Upper lobe of left lung (tissue), 6 donors: ENCODE measurements at regions not wholly inside any gene's neighbourhood (a gene's known extent, or its start where the extent isn't known, plus 50 kb on each side); places are given as distances from the start of the nearest gene placed in this dataset.
"Not testable (repeated sequence)": the region's sequence is repeated elsewhere in the genome, so short reads cannot be mapped to it uniquely, and the experiment has no call there.

ENCODE experiments used
- ATAC-seq, 2 donors: fragments of 200-7000 bp; cut with Tn5 transposase; one replicate each; pipeline ENCODE4 v1.9.1; 2022; ENCODE audit warnings: mild to moderate bottlenecking in 2 of 2, moderate library complexity in 2 of 2; ENCODE audit not compliant: low FRiP score in 2 of 2
- DNase-seq, 2 donors: peaks; one replicate each; pipeline ENCODE4 v3.0.0-alpha.2; 2019 to 2020
- H3K27ac ChIP-seq, 4 donors: fragments of 200-600 bp; sonication (generic); one replicate each; pipeline ENCODE4 v1.5.1; 2016 to 2019
- H3K27me3 ChIP-seq, 4 donors: fragments of 200-600 bp; sonication (generic); one replicate each; pipeline ENCODE4 v1.5.1; 2017 to 2019
- H3K36me3 ChIP-seq, 4 donors: fragments of 200-600 bp; sonication (generic); one replicate each; pipeline ENCODE4 v1.5.1; 2016 to 2019
- H3K4me1 ChIP-seq, 4 donors: fragments of 200-600 bp; sonication (generic); one replicate each; pipeline ENCODE4 v1.5.1; 2018 to 2019
- H3K4me3 ChIP-seq, 4 donors: fragments of 200-600 bp; sonication (generic); one replicate each; pipeline ENCODE4 v1.5.1; 2017 to 2019; ENCODE audit warnings: mild to moderate bottlenecking in 2 of 4, moderate library complexity in 1 of 4
- H3K9me3 ChIP-seq, 4 donors: fragments of 200-600 bp; sonication (generic); one replicate each; pipeline ENCODE4 v1.5.1; 2018 to 2019
- EP300 ChIP-seq, 4 donors: sonication (generic); formaldehyde crosslinking; IDR thresholded peaks; one replicate each; pipeline ENCODE4 v1.5.1; 2017; ENCODE audit warnings: antibody characterized with exemption in 4 of 4, control low read depth in 2 of 4
- POLR2A ChIP-seq, 4 donors: fragments of 450-650 bp; IDR thresholded peaks; one replicate each; pipeline ENCODE4 v1.5.1; 2016 to 2017; ENCODE audit warnings: antibody characterized with exemption in 4 of 4, mild to moderate bottlenecking in 2 of 4
- POLR2AphosphoS5 ChIP-seq, 2 donors: sonication (generic); formaldehyde crosslinking; IDR thresholded peaks; one replicate each; pipeline ENCODE4 v1.5.1; 2017; ENCODE audit warnings: antibody characterized with exemption in 2 of 2
- WGBS, 2 donors: methylation state at CpG; one replicate each; pipeline ENCODE4 v1.1.5; 2017 to 2018; 5-methylcytosine and 5-hydroxymethylcytosine counted together
- TF ChIP-seq, protein P1 (sequence below), 6 experiments: fragments of 450-650 bp in 4 of 6; fragments of 200-600 bp in 2 of 6; sonication (generic) in 2 of 6; IDR thresholded peaks; one replicate each; pipeline ENCODE4 v1.5.1; 2016 to 2019; ENCODE audit warnings: antibody characterized with exemption in 6 of 6
- donor health status: DM: no; HTN: no; CAD: no; lungs with moderate emphysema.
- donor health status: DM: no; HTN: yes; CAD: no; lungs with severe emphysema.

DNA sequence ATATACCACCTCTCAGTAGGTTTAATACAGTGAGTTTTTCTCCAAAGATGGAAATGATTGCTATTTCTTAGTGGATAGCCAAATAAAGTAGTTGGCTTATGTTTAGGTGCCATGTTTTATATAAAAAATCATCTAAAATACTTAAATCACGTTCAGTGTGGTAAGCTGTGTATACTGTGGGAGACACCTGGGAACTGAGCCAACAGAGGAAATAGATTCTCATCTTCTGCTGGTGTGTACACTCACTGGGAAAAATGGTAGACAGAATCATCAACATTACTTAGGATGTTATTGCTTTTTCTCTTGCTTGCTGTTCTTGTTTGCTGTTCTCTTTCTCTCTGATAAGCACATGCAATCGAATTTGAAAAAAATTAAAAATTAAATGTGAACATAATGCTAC lies 112.6 kb upstream of the MB21D2 start:
- Histone ChIP-seq H3K27ac (no peak overlapping the region), H3K4me1 (peaks cover 0 to 6% (median 0%) of the 10 kb centered on the region in 4 donors), H3K36me3 (no peaks in the 10 kb centered on the region), H3K9me3 (no peaks in the 10 kb centered on the region), H3K27me3 (no peaks in the 10 kb centered on the region), H3K4me3 (no peak overlapping the region)
- DNase-seq, result no peak
- 17 to 33% methylated on average over 2 of the region's 2 CpGs for WGBS, 2 donors
- TF ChIP-seq EP300 (IDR thresholded peaks at IDR 0.05) (no peak), POLR2A (IDR thresholded peaks at IDR 0.05) (no peak), POLR2AphosphoS5 (IDR thresholded peaks at IDR 0.05) (no peak)
- TF ChIP-seq, protein P1, sequence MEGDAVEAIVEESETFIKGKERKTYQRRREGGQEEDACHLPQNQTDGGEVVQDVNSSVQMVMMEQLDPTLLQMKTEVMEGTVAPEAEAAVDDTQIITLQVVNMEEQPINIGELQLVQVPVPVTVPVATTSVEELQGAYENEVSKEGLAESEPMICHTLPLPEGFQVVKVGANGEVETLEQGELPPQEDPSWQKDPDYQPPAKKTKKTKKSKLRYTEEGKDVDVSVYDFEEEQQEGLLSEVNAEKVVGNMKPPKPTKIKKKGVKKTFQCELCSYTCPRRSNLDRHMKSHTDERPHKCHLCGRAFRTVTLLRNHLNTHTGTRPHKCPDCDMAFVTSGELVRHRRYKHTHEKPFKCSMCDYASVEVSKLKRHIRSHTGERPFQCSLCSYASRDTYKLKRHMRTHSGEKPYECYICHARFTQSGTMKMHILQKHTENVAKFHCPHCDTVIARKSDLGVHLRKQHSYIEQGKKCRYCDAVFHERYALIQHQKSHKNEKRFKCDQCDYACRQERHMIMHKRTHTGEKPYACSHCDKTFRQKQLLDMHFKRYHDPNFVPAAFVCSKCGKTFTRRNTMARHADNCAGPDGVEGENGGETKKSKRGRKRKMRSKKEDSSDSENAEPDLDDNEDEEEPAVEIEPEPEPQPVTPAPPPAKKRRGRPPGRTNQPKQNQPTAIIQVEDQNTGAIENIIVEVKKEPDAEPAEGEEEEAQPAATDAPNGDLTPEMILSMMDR (IDR thresholded peaks at IDR 0.05), result no peak
- ATAC-seq, result no peak

DNA sequence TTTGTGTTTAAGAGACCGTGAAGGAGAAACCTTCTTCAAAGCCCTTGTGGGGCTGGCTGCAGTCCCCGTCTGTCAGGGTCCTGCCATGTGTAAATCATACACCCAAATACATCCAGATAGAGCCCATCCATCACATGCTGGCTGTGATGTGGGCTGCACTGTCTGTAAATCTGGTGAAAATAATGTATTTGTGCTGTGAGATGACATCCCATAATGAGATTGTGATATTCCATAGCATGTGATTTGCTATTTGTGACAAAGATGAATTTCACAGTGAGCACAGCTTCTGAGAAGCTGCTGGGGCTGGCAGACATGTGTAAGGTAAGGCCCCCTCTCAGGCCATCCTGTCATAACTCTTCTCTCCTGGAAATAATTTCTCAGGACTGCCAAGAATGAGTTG lies 114.3 kb upstream of the MB21D2 start:
- WGBS, 2 donors, result 72 to 75% methylated on average over 2 of the region's 2 CpGs
- H3K36me3 ChIP-seq, result no peaks in the 10 kb centered on the region
- DNase-seq (no peak), ATAC-seq (no peak)
- no peaks in the 10 kb centered on the region for H3K9me3 ChIP-seq
- no peaks in the 10 kb centered on the region for H3K27me3 ChIP-seq
- H3K4me1 ChIP-seq, result peaks cover 0 to 6% (median 0%) of the 10 kb centered on the region in 4 donors
- H3K27ac ChIP-seq, result no peak overlapping the region
- no peak overlapping the region for H3K4me3 ChIP-seq
- TF ChIP-seq POLR2AphosphoS5 (IDR thresholded peaks at IDR 0.05) (no peak), EP300 (IDR thresholded peaks at IDR 0.05) (no peak), POLR2A (IDR thresholded peaks at IDR 0.05) (no peak)
- TF ChIP-seq, protein P1 (IDR thresholded peaks at IDR 0.05), result no peak

DNA sequence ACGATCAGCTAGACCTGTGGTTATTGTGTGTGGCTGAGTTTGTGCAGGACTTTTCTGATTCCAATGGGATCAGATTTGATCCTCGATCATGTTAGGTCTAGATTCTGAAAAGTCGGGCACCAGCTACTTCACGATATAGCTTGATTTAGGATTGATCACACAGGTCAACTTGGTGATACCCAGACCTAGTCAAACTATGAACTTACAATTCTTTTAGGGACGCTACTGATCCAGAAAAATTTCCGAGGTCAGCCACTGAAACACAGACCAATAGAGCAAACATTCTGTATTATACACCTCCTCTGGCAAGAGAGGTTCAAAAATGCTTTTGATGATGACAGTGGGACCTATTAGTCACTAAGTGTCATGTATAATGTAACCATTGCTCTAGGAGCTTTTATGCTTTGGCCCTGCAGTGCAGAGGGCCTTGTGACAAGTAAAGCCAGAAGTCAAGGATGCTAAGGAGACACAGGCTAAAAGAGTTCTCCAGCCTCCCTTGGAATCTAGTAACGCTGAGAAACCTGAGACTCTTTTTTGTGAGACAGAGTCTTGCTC lies 115.6 kb upstream of the MB21D2 start:
- DNase-seq (no peak), ATAC-seq (no peak)
- H3K27me3 ChIP-seq, result no peaks in the 10 kb centered on the region
- H3K4me3 ChIP-seq, result no peak overlapping the region
- H3K36me3 ChIP-seq, result no peaks in the 10 kb centered on the region
- no peaks in the 10 kb centered on the region for H3K9me3 ChIP-seq
- 84 to 86% methylated on average over 7 of the region's 7 CpGs for WGBS, 2 donors
- H3K4me1 ChIP-seq, result peaks cover 0 to 6% (median 0%) of the 10 kb centered on the region in 4 donors
- TF ChIP-seq POLR2AphosphoS5 (IDR thresholded peaks at IDR 0.05) (no peak), EP300 (IDR thresholded peaks at IDR 0.05) (no peak), POLR2A (IDR thresholded peaks at IDR 0.05) (no peak)
- TF ChIP-seq, protein P1 (IDR thresholded peaks at IDR 0.05), result no peak
- H3K27ac ChIP-seq, result no peak overlapping the region

DNA sequence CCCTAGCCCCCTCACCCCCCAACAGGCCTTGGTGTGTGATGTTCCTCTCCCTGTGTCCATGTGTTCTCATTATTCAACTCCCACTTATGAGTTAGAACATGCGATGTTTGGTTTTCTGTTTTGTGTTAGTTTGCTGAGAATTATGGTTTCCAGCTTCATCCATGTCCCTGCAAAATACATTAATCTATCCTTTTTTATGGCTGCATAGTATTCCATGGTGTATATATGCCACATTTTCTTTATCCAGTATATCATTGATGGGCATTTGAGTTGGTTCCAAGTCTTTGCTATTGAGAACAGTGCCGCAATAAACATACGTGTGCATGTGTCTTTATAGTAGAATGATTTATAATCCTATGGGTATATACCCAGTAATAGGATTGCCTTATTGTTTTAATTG lies 120.2 kb upstream of the MB21D2 start:
- not testable (repeated sequence) for DNase-seq, H3K9me3 ChIP-seq, H3K27me3 ChIP-seq, H3K27ac ChIP-seq, H3K4me3 ChIP-seq, ATAC-seq, H3K36me3 ChIP-seq, H3K4me1 ChIP-seq
- WGBS, 2 donors, result 94 to 98% methylated on average over 3 of the region's 3 CpGs

DNA sequence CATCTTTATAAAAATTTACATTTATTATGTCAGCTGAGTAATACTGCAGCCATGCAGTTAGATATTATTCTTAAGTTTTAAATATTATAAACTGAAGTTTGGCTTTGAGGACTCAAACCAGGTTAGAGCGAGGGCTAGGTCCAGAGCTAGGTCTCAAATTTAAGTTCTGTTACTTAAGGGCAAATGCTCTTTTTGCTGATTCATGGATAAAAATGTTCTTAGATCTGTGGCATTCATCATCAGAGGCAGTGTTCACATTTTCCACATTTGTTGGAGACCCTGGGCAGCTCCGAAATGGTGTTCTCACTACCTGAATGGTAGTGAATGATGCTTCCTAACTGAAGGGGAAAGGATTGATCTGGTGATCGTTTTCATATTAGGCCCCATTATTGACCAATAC lies 121.4 kb upstream of the MB21D2 start:
- DNase-seq, result no peak
- no peaks in the 10 kb centered on the region for H3K9me3 ChIP-seq
- no peaks in the 10 kb centered on the region for H3K4me1 ChIP-seq
- TF ChIP-seq EP300 (IDR thresholded peaks at IDR 0.05), result no peak
- TF ChIP-seq, protein P1 (IDR thresholded peaks at IDR 0.05), result no peak
- no peak for TF ChIP-seq POLR2A (IDR thresholded peaks at IDR 0.05)
- no peak for TF ChIP-seq POLR2AphosphoS5 (IDR thresholded peaks at IDR 0.05)
- H3K27ac ChIP-seq, result no peak overlapping the region
- WGBS, 2 donors, result 88 to 90% methylated on average over 3 of the region's 3 CpGs
- no peaks in the 10 kb centered on the region for H3K36me3 ChIP-seq
- H3K4me3 ChIP-seq, result no peak overlapping the region
- no peak for ATAC-seq
- H3K27me3 ChIP-seq, result no peaks in the 10 kb centered on the region
